ENCODE measurements at regions not wholly inside any gene's neighbourhood (a gene's known extent, or its start where the extent isn't known, plus 50 kb on each side); places are given as distances from the start of the nearest gene placed in this dataset.

DNA sequence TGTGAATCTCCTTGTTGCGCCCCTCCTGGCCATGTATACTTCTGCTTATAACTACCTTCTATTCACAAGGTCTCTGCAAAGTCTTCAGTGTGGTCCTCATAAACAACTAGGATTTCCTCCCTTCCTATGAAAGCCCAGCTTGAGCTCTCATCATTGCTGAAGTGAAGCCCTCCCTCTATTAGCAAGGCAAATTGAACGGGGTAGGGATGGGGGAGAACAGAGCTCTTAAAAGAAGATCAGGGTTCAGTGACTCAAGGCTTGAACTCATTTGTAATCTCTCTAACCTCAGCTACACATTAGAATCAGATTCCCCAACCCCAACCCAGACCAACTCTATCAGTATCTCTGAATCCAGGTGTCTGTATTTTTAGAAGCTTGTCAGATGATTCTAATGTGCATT, 88.3 kb upstream of the ST8SIA2 start:
- H3K27me3 ChIP-seq (ENCODE audit: insufficient read depth, low read length): no peaks in the 10 kb centered on the region; the same call in 1 of the 2 replicates
- H3K9me3 ChIP-seq (ENCODE audit: insufficient read depth, low read depth, low read length): peaks cover 9% of the 10 kb centered on the region; the same call in 1 of the 2 replicates
- peak overlapping the region; percentile 12; the same call in 1 of the 2 replicates for H3K4me3 ChIP-seq (ENCODE audit: low read length)
- no peak overlapping the region for H3K27ac ChIP-seq (ENCODE audit: low read length)
- peaks cover 32% of the 10 kb centered on the region for H3K4me1 ChIP-seq (ENCODE audit: insufficient read depth, low read length)
- no peaks in the 10 kb centered on the region for H3K36me3 ChIP-seq (ENCODE audit: insufficient read depth, low read depth, low read length)
- peak overlapping the region; percentile 29; the same call in 1 of the 2 replicates for H3K9ac ChIP-seq (ENCODE audit: low read depth, low read length)

DNA sequence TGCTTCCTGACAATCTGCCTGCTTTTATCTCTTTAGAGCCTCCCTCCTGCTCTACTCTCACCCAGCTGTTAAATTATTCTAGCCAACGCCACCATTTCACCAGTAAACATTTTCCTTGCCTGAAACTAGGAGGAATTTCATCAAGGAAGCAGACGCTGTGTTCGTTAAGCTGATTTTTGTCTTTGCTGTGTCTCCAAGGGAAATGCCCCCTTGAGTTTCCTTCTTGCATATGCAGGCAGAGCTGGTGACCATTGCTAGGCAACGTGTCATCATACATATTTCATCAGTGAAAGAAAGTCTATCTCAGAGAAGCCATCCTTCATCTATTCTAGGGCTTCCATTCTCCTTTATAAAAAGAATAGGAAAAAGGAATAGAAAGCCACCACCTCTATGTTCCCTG, 87.0 kb upstream of the ST8SIA2 start:
- Histone ChIP-seq H3K36me3 (ENCODE audit: insufficient read depth, low read depth, low read length) (no peaks in the 10 kb centered on the region), H3K4me1 (ENCODE audit: insufficient read depth, low read length) (peaks cover 33% of the 10 kb centered on the region), H3K9ac (ENCODE audit: low read depth, low read length) (peak overlapping the region; percentile 48; the same call in 1 of the 2 replicates), H3K27me3 (ENCODE audit: insufficient read depth, low read length) (no peaks in the 10 kb centered on the region; the same call in 1 of the 2 replicates), H3K4me3 (ENCODE audit: low read length) (peak overlapping the region; percentile 33; the same call in 1 of the 2 replicates), H3K9me3 (ENCODE audit: insufficient read depth, low read depth, low read length) (peaks cover 3% of the 10 kb centered on the region; the same call in 1 of the 2 replicates), H3K27ac (ENCODE audit: low read length) (peak overlapping the region; percentile 71)

DNA sequence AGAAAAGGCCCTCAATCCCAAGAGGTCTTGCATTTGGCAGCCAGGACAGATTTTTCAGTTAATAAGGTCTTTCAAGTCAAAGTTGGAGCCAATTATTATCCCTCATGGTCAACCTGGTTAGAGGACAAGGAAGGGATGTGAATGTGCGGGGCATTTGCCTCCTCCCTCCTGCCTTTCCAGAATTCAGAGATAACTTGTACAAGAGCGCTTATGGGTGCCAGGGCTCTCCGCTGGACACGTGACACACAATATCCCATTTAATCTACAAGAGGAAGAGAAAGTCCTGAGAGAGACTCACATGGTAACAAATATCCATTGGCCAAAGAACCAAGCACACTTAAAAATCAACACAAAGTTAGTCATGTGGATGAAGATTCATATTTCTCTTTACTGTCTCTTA, 78.5 kb upstream of the ST8SIA2 start:
- Histone ChIP-seq H3K4me1 (ENCODE audit: insufficient read depth, low read length) (peaks cover 4% of the 10 kb centered on the region; the same call in 1 of the 2 replicates), H3K27ac (ENCODE audit: low read length) (no peak overlapping the region), H3K9ac (ENCODE audit: low read depth, low read length) (no peak overlapping the region), H3K9me3 (ENCODE audit: insufficient read depth, low read depth, low read length) (no peaks in the 10 kb centered on the region), H3K36me3 (ENCODE audit: insufficient read depth, low read depth, low read length) (no peaks in the 10 kb centered on the region), H3K4me3 (ENCODE audit: low read length) (no peak overlapping the region), H3K27me3 (ENCODE audit: insufficient read depth, low read length) (no peaks in the 10 kb centered on the region)

DNA sequence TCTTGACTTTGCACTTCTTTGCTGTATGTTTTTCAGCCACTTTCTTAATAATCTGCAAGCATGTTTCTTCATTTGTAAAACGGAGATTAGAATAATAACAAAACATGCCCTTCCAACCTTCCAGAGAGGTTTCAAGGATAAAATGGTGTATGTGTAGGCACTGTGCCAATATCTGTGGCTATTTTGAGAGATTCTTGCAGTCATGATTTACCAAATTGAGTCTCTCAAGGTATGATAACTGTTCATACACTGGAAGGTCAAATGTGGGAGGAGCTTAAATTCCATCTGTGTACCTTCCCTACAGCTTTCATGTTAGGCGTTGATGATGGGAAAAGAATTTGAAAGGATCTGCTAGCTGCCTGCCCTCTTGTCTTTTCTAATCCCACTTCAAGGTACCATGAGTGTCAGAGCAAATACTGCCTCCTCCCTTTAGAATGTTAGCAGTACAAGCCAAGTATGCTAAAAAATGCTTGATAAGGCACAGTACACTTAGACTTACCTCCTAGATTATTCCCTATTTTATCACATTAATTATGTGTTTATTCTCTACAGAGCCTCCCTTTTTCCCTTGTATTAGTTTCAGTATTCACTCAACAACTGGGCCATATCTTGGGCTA, 78.0 kb upstream of the ST8SIA2 start:
- no peaks in the 10 kb centered on the region for H3K27me3 ChIP-seq (ENCODE audit: insufficient read depth, low read length)
- H3K4me3 ChIP-seq (ENCODE audit: low read length): no peak overlapping the region
- H3K9me3 ChIP-seq (ENCODE audit: insufficient read depth, low read depth, low read length): no peaks in the 10 kb centered on the region
- H3K36me3 ChIP-seq (ENCODE audit: insufficient read depth, low read depth, low read length): no peaks in the 10 kb centered on the region
- no peak overlapping the region for H3K27ac ChIP-seq (ENCODE audit: low read length)
- H3K4me1 ChIP-seq (ENCODE audit: insufficient read depth, low read length): peaks cover 4% of the 10 kb centered on the region; the same call in 1 of the 2 replicates
- no peak overlapping the region for H3K9ac ChIP-seq (ENCODE audit: low read depth, low read length)

DNA sequence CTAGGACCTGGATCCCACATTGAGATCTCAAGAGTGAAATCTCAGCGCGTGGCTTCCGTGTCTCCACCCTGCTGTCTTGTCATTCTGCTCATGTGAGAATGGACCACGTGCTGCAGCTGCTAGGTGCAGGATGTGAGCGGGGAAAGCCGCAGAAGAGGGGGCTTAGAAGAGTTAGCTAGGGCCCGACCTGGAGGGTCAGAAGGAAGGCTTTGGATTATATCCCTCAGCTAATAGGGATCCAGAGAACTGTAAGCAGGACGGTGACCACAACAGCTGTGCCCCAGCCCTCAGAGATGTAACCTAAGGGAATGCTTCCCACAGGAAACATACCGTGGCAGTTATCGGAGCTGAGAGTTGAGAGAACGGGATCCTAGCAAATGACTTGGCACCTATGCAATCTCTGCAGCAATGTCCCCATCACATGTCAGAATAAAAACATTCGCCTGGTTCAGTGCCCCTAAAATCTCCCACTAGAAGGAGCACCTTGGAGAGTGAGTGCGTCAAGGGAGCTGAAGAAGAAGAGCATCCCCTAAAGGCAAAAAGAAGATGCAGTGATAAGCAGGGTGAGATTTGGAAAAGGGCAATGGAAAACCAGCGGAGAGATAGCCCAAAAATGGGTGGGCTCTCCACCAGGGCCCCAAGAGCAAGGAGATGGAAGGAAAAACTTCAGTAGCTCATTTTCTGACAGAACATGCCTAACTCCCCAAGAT, 76.9 kb upstream of the ST8SIA2 start:
- peaks cover 1% of the 10 kb centered on the region; the same call in 1 of the 2 replicates for H3K4me1 ChIP-seq (ENCODE audit: insufficient read depth, low read length)
- no peak overlapping the region for H3K9ac ChIP-seq (ENCODE audit: low read depth, low read length)
- H3K9me3 ChIP-seq (ENCODE audit: insufficient read depth, low read depth, low read length): no peaks in the 10 kb centered on the region
- no peak overlapping the region for H3K27ac ChIP-seq (ENCODE audit: low read length)
- H3K4me3 ChIP-seq (ENCODE audit: low read length): no peak overlapping the region
- no peaks in the 10 kb centered on the region for H3K36me3 ChIP-seq (ENCODE audit: insufficient read depth, low read depth, low read length)
- H3K27me3 ChIP-seq (ENCODE audit: insufficient read depth, low read length): no peaks in the 10 kb centered on the region

DNA sequence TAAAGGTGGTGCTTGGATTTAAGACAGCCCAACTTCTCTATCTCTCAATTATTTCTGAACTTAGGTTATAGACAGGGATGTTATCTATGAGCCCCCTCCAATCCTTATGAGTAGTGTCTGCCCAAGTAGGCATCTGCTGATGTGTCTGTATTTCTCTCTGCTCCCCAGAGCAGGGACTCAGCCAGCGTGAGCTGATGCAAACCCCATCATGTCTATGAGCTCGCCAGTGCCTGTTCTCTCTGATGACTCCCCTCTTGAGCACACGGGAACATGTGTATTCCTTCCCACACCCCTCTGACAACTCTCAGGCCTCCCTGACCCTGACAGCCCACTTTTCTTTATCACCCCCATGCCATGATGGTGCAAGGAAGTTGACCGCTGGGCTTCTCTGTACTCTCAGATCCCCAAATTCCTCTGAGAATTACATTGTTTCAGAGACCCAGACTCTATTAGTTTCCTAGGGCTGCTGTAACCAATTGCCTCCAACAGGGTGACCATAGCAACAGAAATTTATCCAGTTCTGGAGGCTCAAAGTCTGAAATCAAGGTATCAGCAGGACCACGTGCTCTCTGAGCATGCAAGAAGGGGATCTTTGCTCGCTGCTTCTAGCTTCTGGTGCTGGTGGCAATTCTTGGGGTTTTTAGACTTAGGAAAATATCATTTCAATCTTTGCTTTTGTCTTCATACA, 73.5 kb upstream of the ST8SIA2 start:
- no peaks in the 10 kb centered on the region for H3K36me3 ChIP-seq (ENCODE audit: insufficient read depth, low read depth, low read length)
- H3K4me1 ChIP-seq (ENCODE audit: insufficient read depth, low read length): no peaks in the 10 kb centered on the region
- no peak overlapping the region for H3K9ac ChIP-seq (ENCODE audit: low read depth, low read length)
- H3K4me3 ChIP-seq (ENCODE audit: low read length): no peak overlapping the region
- no peaks in the 10 kb centered on the region for H3K27me3 ChIP-seq (ENCODE audit: insufficient read depth, low read length)
- H3K27ac ChIP-seq (ENCODE audit: low read length): no peak overlapping the region
- no peaks in the 10 kb centered on the region for H3K9me3 ChIP-seq (ENCODE audit: insufficient read depth, low read depth, low read length)

DNA sequence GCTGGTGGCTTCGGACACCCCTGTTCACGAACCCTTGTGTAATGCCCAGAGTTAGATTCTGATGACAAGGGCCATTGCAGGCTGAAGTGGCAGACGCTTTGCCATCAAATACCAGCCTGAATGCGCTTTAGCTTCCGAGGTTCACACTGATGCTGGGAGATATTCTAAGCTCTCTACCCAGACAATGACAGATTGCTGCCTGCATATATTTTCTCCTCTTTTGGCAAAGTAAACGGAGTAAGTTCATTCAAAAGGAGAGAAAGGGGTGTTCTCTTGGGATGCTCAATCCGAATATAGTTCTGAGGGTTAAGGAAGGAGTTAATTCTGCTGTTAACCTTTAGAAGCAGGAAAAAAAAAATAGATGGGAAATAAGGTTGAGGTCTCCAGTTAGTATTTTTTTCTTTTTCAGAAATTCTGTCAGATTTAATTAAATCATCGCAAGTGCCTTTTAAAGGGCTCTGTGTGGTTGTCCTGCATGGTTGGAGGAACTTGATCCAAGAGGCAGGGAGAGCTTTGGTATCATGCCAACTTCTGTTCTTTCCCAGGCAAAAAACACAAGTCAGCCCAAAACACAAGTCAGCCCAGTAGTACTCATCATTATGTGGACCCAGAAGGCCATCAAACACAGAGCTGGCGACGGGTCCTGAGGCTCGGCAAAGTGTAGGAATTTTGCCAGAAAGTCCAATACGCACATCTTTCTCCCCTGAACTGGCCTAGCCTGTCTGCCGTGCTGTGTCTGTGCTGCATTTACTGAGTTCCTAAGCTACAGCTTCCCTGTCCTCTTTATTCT, 70.9 kb upstream of the ST8SIA2 start:
- Histone ChIP-seq H3K27ac (ENCODE audit: low read length) (no peak overlapping the region), H3K4me1 (ENCODE audit: insufficient read depth, low read length) (no peaks in the 10 kb centered on the region), H3K36me3 (ENCODE audit: insufficient read depth, low read depth, low read length) (no peaks in the 10 kb centered on the region), H3K4me3 (ENCODE audit: low read length) (no peak overlapping the region), H3K9ac (ENCODE audit: low read depth, low read length) (no peak overlapping the region), H3K9me3 (ENCODE audit: insufficient read depth, low read depth, low read length) (no peaks in the 10 kb centered on the region), H3K27me3 (ENCODE audit: insufficient read depth, low read length) (no peaks in the 10 kb centered on the region)

DNA sequence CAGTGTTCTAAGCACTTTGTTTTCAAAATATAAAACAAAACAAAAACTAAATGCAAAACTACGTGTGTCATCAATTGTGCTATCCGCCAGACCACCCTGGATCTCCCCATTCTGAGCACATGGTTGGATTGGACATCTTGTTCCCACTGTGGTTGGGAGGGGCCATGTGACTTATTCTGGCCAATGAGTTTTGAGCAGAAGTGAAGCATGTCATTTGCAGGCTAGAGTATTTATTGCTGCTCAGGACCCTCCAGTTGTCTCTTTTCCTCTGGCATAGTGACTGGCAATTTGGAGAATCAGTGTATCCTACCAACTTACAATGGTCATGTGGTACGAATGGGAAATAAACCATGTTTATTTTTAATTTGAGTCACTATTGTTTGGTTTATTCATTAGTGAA, 70.2 kb upstream of the ST8SIA2 start:
- Histone ChIP-seq H3K27ac (ENCODE audit: low read length) (no peak overlapping the region), H3K4me1 (ENCODE audit: insufficient read depth, low read length) (no peaks in the 10 kb centered on the region), H3K36me3 (ENCODE audit: insufficient read depth, low read depth, low read length) (no peaks in the 10 kb centered on the region), H3K9me3 (ENCODE audit: insufficient read depth, low read depth, low read length) (no peaks in the 10 kb centered on the region), H3K27me3 (ENCODE audit: insufficient read depth, low read length) (no peaks in the 10 kb centered on the region), H3K9ac (ENCODE audit: low read depth, low read length) (no peak overlapping the region), H3K4me3 (ENCODE audit: low read length) (no peak overlapping the region)

DNA sequence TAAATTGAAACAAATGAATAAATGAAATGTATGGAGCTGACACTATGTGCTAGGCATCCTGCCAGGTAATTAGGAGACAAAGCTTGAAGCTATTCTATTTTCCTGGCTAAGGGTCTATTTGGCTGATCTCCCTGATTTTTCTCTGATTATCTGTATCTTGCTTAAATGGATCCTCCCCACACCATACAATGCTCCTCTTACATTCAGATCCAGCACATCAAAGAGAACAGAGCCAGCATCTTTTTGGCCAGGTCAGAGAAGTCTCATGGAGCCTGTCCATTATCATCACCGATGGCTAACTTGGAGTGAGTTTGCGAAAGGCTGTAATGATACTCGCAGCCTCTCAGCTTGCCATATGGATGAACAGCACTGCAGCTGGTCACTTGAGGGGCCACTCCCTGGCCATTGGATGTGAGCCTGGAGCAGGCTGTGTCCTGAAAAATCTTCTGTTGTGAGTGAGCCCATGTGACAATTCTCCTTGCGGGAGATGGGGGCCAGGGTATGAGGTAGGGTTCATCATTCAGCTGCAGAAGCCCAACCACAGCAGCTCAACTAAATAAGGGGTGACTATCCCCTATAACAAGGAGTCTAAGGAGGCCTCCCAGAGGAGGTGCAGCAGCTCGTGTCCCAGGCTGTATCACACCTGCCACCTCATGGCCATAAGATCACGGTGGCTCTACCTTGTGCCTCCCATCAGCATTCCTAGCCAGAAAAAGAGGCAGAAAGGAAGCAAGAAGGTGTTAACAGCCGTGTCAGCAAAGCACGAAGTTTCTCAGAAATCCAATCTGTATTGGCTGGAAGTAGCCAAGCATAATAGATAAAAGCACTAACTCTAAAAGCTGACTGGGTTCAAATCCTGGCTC, 69.3 kb upstream of the ST8SIA2 start:
- Histone ChIP-seq H3K9ac (ENCODE audit: low read depth, low read length) (no peak overlapping the region), H3K36me3 (ENCODE audit: insufficient read depth, low read depth, low read length) (no peaks in the 10 kb centered on the region), H3K27ac (ENCODE audit: low read length) (no peak overlapping the region), H3K4me1 (ENCODE audit: insufficient read depth, low read length) (no peaks in the 10 kb centered on the region), H3K4me3 (ENCODE audit: low read length) (no peak overlapping the region), H3K27me3 (ENCODE audit: insufficient read depth, low read length) (no peaks in the 10 kb centered on the region), H3K9me3 (ENCODE audit: insufficient read depth, low read depth, low read length) (no peaks in the 10 kb centered on the region)

DNA sequence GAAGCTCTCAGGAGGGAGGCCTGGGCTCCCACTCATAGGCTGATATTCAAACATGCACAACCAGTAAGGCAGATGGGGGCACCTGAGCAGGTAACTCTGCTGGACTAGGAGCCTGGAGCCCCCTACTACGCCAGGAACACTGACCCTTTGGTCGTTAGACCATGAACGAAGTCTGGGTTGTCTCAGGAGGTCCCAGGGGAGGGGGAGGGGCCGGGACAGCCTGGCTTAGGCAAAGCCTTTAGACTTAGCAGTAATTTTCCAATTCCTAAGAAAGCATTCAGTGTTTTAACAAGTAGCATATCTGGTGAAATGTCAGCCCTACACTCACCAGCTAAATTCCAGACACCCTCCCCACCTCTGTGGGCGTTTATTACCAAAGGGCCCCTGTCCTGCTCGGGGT, 67.4 kb upstream of the ST8SIA2 start:
- no peak overlapping the region for H3K9ac ChIP-seq (ENCODE audit: low read depth, low read length)
- no peak overlapping the region for H3K4me3 ChIP-seq (ENCODE audit: low read length)
- H3K27ac ChIP-seq (ENCODE audit: low read length): no peak overlapping the region
- H3K27me3 ChIP-seq (ENCODE audit: insufficient read depth, low read length): no peaks in the 10 kb centered on the region
- H3K9me3 ChIP-seq (ENCODE audit: insufficient read depth, low read depth, low read length): no peaks in the 10 kb centered on the region
- H3K36me3 ChIP-seq (ENCODE audit: insufficient read depth, low read depth, low read length): no peaks in the 10 kb centered on the region
- no peaks in the 10 kb centered on the region for H3K4me1 ChIP-seq (ENCODE audit: insufficient read depth, low read length)

Measured in iPS-20b (cell line).